ENCODE measurements at regions not wholly inside any gene's neighbourhood (a gene's known extent, or its start where the extent isn't known, plus 50 kb on each side); places are given as distances from the start of the nearest gene placed in this dataset.
A peak's percentile ranks its signal among the peaks of the same experiment; 100 is the strongest.

DNA sequence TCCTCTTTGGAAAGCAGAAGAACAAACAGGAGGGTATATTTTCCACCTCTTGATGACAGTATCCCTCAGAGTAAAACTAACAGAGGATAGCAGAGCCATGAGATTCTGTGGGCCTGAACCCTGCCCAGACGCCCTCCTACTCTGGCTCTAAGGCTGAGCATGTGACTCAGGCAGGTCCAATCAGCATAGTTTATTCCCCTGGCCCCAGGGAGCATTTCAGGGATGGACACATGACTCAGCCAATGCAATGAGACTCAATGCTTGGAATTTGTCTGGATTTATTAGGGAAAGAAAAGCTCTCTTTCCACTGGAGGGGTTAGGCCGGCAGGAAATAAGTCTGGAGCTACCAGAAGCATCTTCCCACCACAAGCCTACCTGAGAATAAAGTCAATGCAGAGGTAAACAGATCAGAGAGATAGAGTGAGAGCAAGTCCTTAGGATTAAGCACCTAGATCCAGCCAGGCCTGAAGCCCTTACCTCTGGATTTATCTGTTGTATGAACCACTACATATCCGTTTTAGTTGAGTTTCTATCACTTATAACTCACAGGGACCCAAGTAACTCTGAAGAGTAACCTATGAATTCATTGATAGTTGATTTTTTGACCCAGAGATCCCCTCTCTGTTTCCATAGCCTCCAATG lies 68.2 kb upstream of the EYA2 start:
- no peaks in the 10 kb centered on the region for H3K79me2 ChIP-seq (ENCODE audit: low read depth)
- Mint-ChIP-seq H3K9me3 (peaks cover 9% of the 10 kb centered on the region), H3K4me1 (no peaks in the 10 kb centered on the region), H3K4me3 (no peak overlapping the region), H3K27me3 (ENCODE audit: insufficient read depth, low read depth) (peaks cover 3% of the 10 kb centered on the region), H3K36me3 (no peaks in the 10 kb centered on the region), H3K27ac (no peak overlapping the region)
- no peak overlapping the region for H2AFZ ChIP-seq (replicated peaks)
- DNase-seq (ENCODE audit: low spot score) = no peak
- no peaks in the 10 kb centered on the region for H3K36me3 ChIP-seq
- H3K9me3 ChIP-seq (ENCODE audit: low read depth) = no peaks in the 10 kb centered on the region
- H3K27ac ChIP-seq = no peak overlapping the region
- H3K4me3 ChIP-seq = no peak overlapping the region
- H3K27me3 ChIP-seq = no peaks in the 10 kb centered on the region
- TF ChIP-seq, protein P1, sequence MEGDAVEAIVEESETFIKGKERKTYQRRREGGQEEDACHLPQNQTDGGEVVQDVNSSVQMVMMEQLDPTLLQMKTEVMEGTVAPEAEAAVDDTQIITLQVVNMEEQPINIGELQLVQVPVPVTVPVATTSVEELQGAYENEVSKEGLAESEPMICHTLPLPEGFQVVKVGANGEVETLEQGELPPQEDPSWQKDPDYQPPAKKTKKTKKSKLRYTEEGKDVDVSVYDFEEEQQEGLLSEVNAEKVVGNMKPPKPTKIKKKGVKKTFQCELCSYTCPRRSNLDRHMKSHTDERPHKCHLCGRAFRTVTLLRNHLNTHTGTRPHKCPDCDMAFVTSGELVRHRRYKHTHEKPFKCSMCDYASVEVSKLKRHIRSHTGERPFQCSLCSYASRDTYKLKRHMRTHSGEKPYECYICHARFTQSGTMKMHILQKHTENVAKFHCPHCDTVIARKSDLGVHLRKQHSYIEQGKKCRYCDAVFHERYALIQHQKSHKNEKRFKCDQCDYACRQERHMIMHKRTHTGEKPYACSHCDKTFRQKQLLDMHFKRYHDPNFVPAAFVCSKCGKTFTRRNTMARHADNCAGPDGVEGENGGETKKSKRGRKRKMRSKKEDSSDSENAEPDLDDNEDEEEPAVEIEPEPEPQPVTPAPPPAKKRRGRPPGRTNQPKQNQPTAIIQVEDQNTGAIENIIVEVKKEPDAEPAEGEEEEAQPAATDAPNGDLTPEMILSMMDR (IDR thresholded peaks at IDR 0.05) = no peak
- no peak overlapping the region for H3K4me2 ChIP-seq
- H4K20me1 ChIP-seq (ENCODE audit: low read depth) = no peaks in the 10 kb centered on the region
- H3F3A ChIP-seq (ENCODE audit: low read depth) = no peaks in the 10 kb centered on the region
- no peaks in the 10 kb centered on the region for H3K4me1 ChIP-seq
- no peak overlapping the region for H3K9ac ChIP-seq

GRCh38 chr20:46827718-46828458 lies 66.8 kb upstream of the EYA2 start:
- H2AFZ ChIP-seq (replicated peaks) = no peak overlapping the region
- H3K27me3 ChIP-seq = no peaks in the 10 kb centered on the region
- H3K36me3 ChIP-seq = no peaks in the 10 kb centered on the region
- Mint-ChIP-seq H3K27ac (peak overlapping the region; percentile 54), H3K36me3 (no peaks in the 10 kb centered on the region), H3K27me3 (ENCODE audit: insufficient read depth, low read depth) (peaks cover 3% of the 10 kb centered on the region), H3K4me1 (no peaks in the 10 kb centered on the region), H3K9me3 (peaks cover 9% of the 10 kb centered on the region), H3K4me3 (no peak overlapping the region)
- H4K20me1 ChIP-seq (ENCODE audit: low read depth) = no peaks in the 10 kb centered on the region
- H3K27ac ChIP-seq = no peak overlapping the region
- DNase-seq (ENCODE audit: low spot score) = no peak
- no peaks in the 10 kb centered on the region for H3F3A ChIP-seq (ENCODE audit: low read depth)
- no peaks in the 10 kb centered on the region for H3K79me2 ChIP-seq (ENCODE audit: low read depth)
- H3K9me3 ChIP-seq (ENCODE audit: low read depth) = no peaks in the 10 kb centered on the region
- H3K4me1 ChIP-seq = no peaks in the 10 kb centered on the region
- no peak overlapping the region for H3K4me3 ChIP-seq
- TF ChIP-seq EZH2phosphoT487 (IDR thresholded peaks at IDR 0.05) (no peak), EZH2 (IDR thresholded peaks at IDR 0.05) (no peak)
- TF ChIP-seq, protein P1 (IDR thresholded peaks at IDR 0.05) = no peak
- no peak overlapping the region for H3K4me2 ChIP-seq
- no peak overlapping the region for H3K9ac ChIP-seq

DNA sequence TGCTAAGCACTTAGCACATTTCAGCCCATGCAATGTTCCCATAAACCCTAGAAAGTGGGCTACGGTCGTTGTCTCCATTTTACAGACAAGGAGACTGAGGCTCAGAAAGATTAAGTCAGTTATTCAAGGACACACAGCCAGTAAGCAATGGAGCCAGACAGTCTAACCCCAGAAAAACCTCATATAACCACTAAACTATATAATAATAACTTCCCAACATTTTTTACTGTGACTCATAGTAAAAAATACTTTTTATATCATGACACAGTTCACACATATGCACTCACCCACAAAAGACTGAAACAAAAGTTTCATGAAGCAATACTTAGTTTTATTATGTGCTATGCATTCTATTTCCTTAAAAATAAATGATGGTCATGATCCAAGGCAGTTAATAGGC lies 66.2 kb upstream of the EYA2 start:
- no peak overlapping the region for H3K27ac Mint-ChIP-seq
- no peak overlapping the region for H3K9ac ChIP-seq
- no peaks in the 10 kb centered on the region for H4K20me1 ChIP-seq (ENCODE audit: low read depth)
- no peaks in the 10 kb centered on the region for H3K9me3 ChIP-seq (ENCODE audit: low read depth)
- no peak overlapping the region for H3K4me3 ChIP-seq
- no peaks in the 10 kb centered on the region for H3K4me1 ChIP-seq
- H3K9me3 Mint-ChIP-seq = peaks cover 9% of the 10 kb centered on the region
- peaks cover 3% of the 10 kb centered on the region for H3K27me3 Mint-ChIP-seq (ENCODE audit: insufficient read depth, low read depth)
- no peak overlapping the region for H2AFZ ChIP-seq (replicated peaks)
- TF ChIP-seq, protein P1 (IDR thresholded peaks at IDR 0.05) = no peak
- TF ChIP-seq EZH2phosphoT487 (IDR thresholded peaks at IDR 0.05) = no peak
- TF ChIP-seq EZH2 (IDR thresholded peaks at IDR 0.05) = no peak
- no peaks in the 10 kb centered on the region for H3K36me3 ChIP-seq
- no peak overlapping the region for H3K4me2 ChIP-seq
- no peaks in the 10 kb centered on the region for H3F3A ChIP-seq (ENCODE audit: low read depth)
- no peaks in the 10 kb centered on the region for H3K4me1 Mint-ChIP-seq
- H3K79me2 ChIP-seq (ENCODE audit: low read depth) = no peaks in the 10 kb centered on the region
- no peak overlapping the region for H3K27ac ChIP-seq
- DNase-seq (ENCODE audit: low spot score) = no peak
- no peaks in the 10 kb centered on the region for H3K27me3 ChIP-seq
- no peaks in the 10 kb centered on the region for H3K36me3 Mint-ChIP-seq
- no peak overlapping the region for H3K4me3 Mint-ChIP-seq

All from neural progenitor cell (in vitro differentiated cells).